HCT116 (cell line): ENCODE measurements at regions not wholly inside any gene's neighbourhood (a gene's known extent, or its start where the extent isn't known, plus 50 kb on each side); places are given as distances from the start of the nearest gene placed in this dataset.

Experiments
- ATAC-seq: fragments of 200-7000 bp; cut with Tn5 transposase; 2 replicates; pipeline ENCODE4 v1.9.1; 2020; ENCODE audit warnings: mild to moderate bottlenecking, moderate library complexity
- BruUV-seq: library from RNA; stranded (reverse); fragments of 400-500 nt; replicated peaks from 2 replicates; lab custom pipeline; 2021; lab: Mats Ljungman, UMichigan
- CTCF ChIA-PET: fragments of 300-600 bp; sonication (Branson Sonifier 250); formaldehyde crosslinking; loops from one replicate; lab custom pipeline; 2021; ENCODE audit warnings: antibody characterized with exemption; lab: Charles Lee
- POLR2A ChIA-PET: fragments of 300-600, 350-600 bp; sonication (Branson Sonifier 250); formaldehyde crosslinking; loops from one replicate; lab custom pipeline; 2021; ENCODE audit warnings: antibody characterized with exemption; lab: Charles Lee
- RAD21 ChIA-PET, 2 experiments: fragments of 300-600 bp; sonication (Branson Sonifier 250); formaldehyde crosslinking; loops; one replicate each; lab custom pipeline; 2023; ENCODE audit warnings: low total read pairs in 2 of 2; ENCODE audit not compliant: uncharacterized antibody in 2 of 2, unreplicated experiment in 2 of 2, low non-redundant PET in 1 of 2; lab: Charles Lee
- DNase-seq: peaks from one replicate; pipeline ENCODE4 v3.0.0-alpha.2; 2010; ENCODE audit warnings: low read depth, low spot score
- H2AFZ ChIP-seq: fragments of 200-600 bp; shearing (Covaris generic), sonication (generic); 2 replicates; pipeline ENCODE4 v1.6.1; 2017; ENCODE audit warnings: low read depth, mixed run types, mixed read lengths, antibody characterized with exemption, low read length; ENCODE audit not compliant: poor library complexity, severe bottlenecking
- H3K27ac ChIP-seq: 2 replicates; pipeline ENCODE4 v1.5.1; 2012; ENCODE audit warnings: low read depth, low read length
- H3K27me3 ChIP-seq: fragments of 200-600 bp; sonication (generic); 2 replicates; pipeline ENCODE4 v1.6.1; 2016; ENCODE audit warnings: mixed run types, low read length, mixed read lengths; ENCODE audit not compliant: insufficient read depth
- H3K36me3 ChIP-seq, 2 experiments: fragments of 200-500 bp in 1 of 2; fragments of 200-600 bp in 1 of 2; sonication (Bioruptor generic) in 1 of 2; sonication (generic) in 1 of 2; 2 replicates each; pipeline versions ENCODE4 v1.5.1 to v1.6.1; 2014 to 2016; ENCODE audit warnings: low read length in 2 of 2, inconsistent platforms in 1 of 2, mixed read lengths in 1 of 2, mixed run types in 1 of 2; ENCODE audit not compliant: insufficient read depth in 2 of 2, control insufficient read depth in 1 of 2
- H3K4me1 ChIP-seq, 2 experiments: fragments of 200-600 bp in 1 of 2; sonication (generic) in 1 of 2; 2 replicates each; pipeline versions ENCODE4 v1.5.1 to v1.6.1; 2012 to 2017; ENCODE audit warnings: low read length in 2 of 2, inconsistent platforms in 1 of 2, mild to moderate bottlenecking in 1 of 2, mixed read lengths in 1 of 2, mixed run types in 1 of 2, moderate library complexity in 1 of 2; ENCODE audit not compliant: insufficient read depth in 2 of 2, control insufficient read depth in 1 of 2
- H3K4me2 ChIP-seq: fragments of 200-600 bp; sonication (generic); 2 replicates; pipeline ENCODE4 v1.6.1; 2017; ENCODE audit warnings: mixed run types, low read length, mixed read lengths
- H3K4me3 ChIP-seq, 2 experiments: fragments of 200-600 bp in 1 of 2; sonication (generic) in 1 of 2; replicated peaks in 1 of 2; 2 replicates each; pipeline ENCODE4 v1.5.1; 2011 to 2016; ENCODE audit warnings: low read length in 2 of 2, control low read depth in 1 of 2, low read depth in 1 of 2, mild to moderate bottlenecking in 1 of 2, mixed read lengths in 1 of 2, mixed run types in 1 of 2
- H3K79me2 ChIP-seq: fragments of 200-600 bp; sonication (generic); 2 replicates; pipeline ENCODE4 v1.6.1; 2017; ENCODE audit warnings: mild to moderate bottlenecking, mixed run types, low read length, moderate library complexity, mixed read lengths; ENCODE audit not compliant: insufficient read depth
- H3K9ac ChIP-seq: fragments of 200-600 bp; sonication (generic); 2 replicates; pipeline ENCODE4 v1.6.1; 2016; ENCODE audit warnings: low read length, mixed read lengths
- H3K9me2 ChIP-seq: fragments of 200-600 bp; sonication (generic), shearing (Covaris generic); 2 replicates; pipeline ENCODE4 v1.6.1; 2017; ENCODE audit warnings: mixed run types, mild to moderate bottlenecking, moderate library complexity; ENCODE audit not compliant: insufficient read depth
- H3K9me3 ChIP-seq, 2 experiments: fragments of 200-500 bp in 1 of 2; fragments of 200-600 bp in 1 of 2; sonication (Bioruptor generic) in 1 of 2; sonication (generic) in 1 of 2; 2 replicates each; pipeline ENCODE4 v1.6.1; 2014 to 2017; ENCODE audit warnings: low read length in 2 of 2, mixed read lengths in 2 of 2, inconsistent platforms in 1 of 2, low read depth in 1 of 2, mild to moderate bottlenecking in 1 of 2, mixed run types in 1 of 2, moderate library complexity in 1 of 2; ENCODE audit not compliant: control insufficient read depth in 1 of 2, insufficient read depth in 1 of 2
- H4K20me1 ChIP-seq: fragments of 200-600 bp; sonication (generic), shearing (Covaris generic); 2 replicates; pipeline ENCODE4 v1.6.1; 2017; ENCODE audit warnings: mixed run types, mild to moderate bottlenecking, moderate library complexity; ENCODE audit not compliant: insufficient read depth
- CBX3 ChIP-seq: IDR thresholded peaks from 2 replicates; pipeline ENCODE4 v1.6.1; 2012; ENCODE audit warnings: low read depth
- EGR1 ChIP-seq: IDR thresholded peaks from 2 replicates; pipeline ENCODE4 v1.6.1; 2012; ENCODE audit warnings: low read depth
- FOSL1 ChIP-seq: IDR thresholded peaks from 2 replicates; pipeline ENCODE4 v1.6.1; 2012; ENCODE audit warnings: low read depth
- JUND ChIP-seq: IDR thresholded peaks from 2 replicates; pipeline ENCODE4 v1.6.1; 2012
- REST ChIP-seq: IDR thresholded peaks from 2 replicates; pipeline ENCODE4 v1.6.1; 2012; ENCODE audit warnings: low read depth
- SIN3A ChIP-seq: IDR thresholded peaks from 2 replicates; pipeline ENCODE4 v1.6.1; 2012; ENCODE audit warnings: low read depth
- SP1 ChIP-seq: IDR thresholded peaks from 2 replicates; pipeline ENCODE4 v1.6.1; 2012; ENCODE audit warnings: low read depth
- SRF ChIP-seq: IDR thresholded peaks from 2 replicates; pipeline ENCODE4 v1.6.1; 2012; ENCODE audit warnings: low read depth
- ZBTB33 ChIP-seq: IDR thresholded peaks from 2 replicates; pipeline ENCODE4 v1.6.1; 2011; ENCODE audit warnings: mild to moderate bottlenecking, low read length, moderate library complexity; ENCODE audit not compliant: insufficient replicate concordance; ENCODE audit errors: extremely low read depth
- ZFX ChIP-seq: fragments of 450-650 bp; IDR thresholded peaks from 2 replicates; pipeline ENCODE4 v1.6.1; 2017
- ZNF274 ChIP-seq: fragments of 200-500 bp; sonication (Bioruptor generic); IDR thresholded peaks from 2 replicates; pipeline ENCODE4 v1.6.1; 2014; ENCODE audit warnings: mild to moderate bottlenecking, low read depth, low read length, inconsistent platforms
- intact Hi-C: fragments of 100-400 bp; cut with micrococcal nuclease; formaldehyde crosslinking; loops from 2 replicates; pipeline ENCODE4 v1.10.0; 2022

DNA sequence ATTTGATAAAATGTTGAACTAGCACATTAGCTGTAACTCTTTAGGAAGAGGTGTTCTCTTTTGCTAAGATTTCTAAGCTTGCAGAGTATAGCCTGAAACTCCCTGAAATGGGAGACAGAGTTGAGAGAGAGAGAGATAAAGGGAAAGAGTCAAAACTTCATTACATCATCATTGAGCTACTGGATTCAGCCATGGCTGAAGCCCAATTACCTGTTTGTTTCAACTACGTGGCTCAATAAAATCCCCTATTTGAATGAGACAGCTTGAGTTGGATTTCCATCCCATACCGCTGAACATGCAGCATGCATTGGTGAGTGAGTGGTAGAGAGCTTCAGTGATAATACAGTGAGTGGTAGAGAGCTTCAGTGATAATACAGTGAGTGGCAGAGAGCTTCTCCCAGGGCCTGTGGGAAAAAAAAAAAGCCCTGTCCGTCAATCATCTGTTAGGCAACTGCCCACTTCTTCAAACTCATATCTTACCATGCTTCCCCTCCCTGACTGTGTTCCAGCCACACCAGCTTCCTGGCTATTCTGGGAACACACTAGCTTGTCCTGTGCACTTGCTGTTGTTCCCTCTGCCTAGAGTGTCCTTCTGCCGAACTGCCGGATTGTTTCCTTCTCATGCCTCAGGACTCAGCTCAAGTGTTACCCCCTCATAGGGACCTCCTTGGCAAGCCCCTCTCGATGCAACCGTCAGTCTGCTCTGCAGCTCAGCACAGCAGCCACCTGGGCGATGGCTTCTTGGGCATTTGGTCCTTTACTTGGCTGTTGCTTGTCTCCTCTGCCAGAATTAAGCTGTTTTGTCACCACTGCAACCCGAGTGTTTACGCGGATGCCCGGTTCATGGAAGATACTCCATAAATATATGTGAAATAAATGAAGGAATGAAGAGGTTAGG lies 91.3 kb upstream of the EYA2 start:
- peaks cover 53% of the 10 kb centered on the region for H3K27me3 ChIP-seq
- intact Hi-C loops, result no loop called here
- H4K20me1 ChIP-seq, result no peaks in the 10 kb centered on the region
- DNase-seq, result no peak
- no TSS peak for BruUV-seq
- H3K9me3 ChIP-seq, result no peaks in the 10 kb centered on the region
- ChIA-PET CTCF (interaction anchor here (0.8 kb wide), 1 partner anchor 12 kb away, joined by 3 read pairs; no protein-coding TSS in a partner anchor), POLR2A (interaction anchor here (1.6 kb wide), 1 partner anchor 9 kb away, joined by 4 read pairs; no protein-coding TSS in a partner anchor), RAD21 (no interaction called here)
- no peak overlapping the region for H3K27ac ChIP-seq
- no peak for TF ChIP-seq JUND
- TF ChIP-seq ZFX, result no peak
- TF ChIP-seq SIN3A, result no peak
- TF ChIP-seq FOSL1, result no peak
- no peak for TF ChIP-seq SRF
- no peak for TF ChIP-seq SP1
- TF ChIP-seq ZBTB33, result no peak
- no peak for TF ChIP-seq ZNF274
- TF ChIP-seq EGR1, result no peak
- TF ChIP-seq CBX3, result no peak
- no peak for TF ChIP-seq REST
- H3K9ac ChIP-seq, result no peak overlapping the region
- H3K4me3 ChIP-seq, result no peak overlapping the region
- H3K9me2 ChIP-seq, result no peaks in the 10 kb centered on the region
- H2AFZ ChIP-seq, result no peak overlapping the region
- H3K36me3 ChIP-seq, result no peaks in the 10 kb centered on the region
- H3K4me1 ChIP-seq, result no peaks in the 10 kb centered on the region
- no peaks in the 10 kb centered on the region for H3K79me2 ChIP-seq
- no peak overlapping the region for H3K4me2 ChIP-seq
- no peak for ATAC-seq
